Immature natural killer cell (primary cell): ENCODE measurements at regions not wholly inside any gene's neighbourhood (a gene's known extent, or its start where the extent isn't known, plus 50 kb on each side); places are given as distances from the start of the nearest gene placed in this dataset.

ENCODE experiments used
- DNase-seq, 3 donors: peaks; one replicate each; pipeline ENCODE4 v3.0.0; 2022; ENCODE audit warnings: mixed read lengths in 1 of 3
- H3K27ac Mint-ChIP-seq, 6 donors: one replicate each; pipeline ENCODE4 v1.8.0; 2020; ENCODE audit warnings: mixed read lengths in 6 of 6, mild to moderate bottlenecking in 5 of 6, inconsistent platforms in 4 of 6, moderate library complexity in 3 of 6
- H3K27me3 Mint-ChIP-seq, 3 donors: one replicate each; pipeline ENCODE4 v1.8.0; 2020 to 2021; ENCODE audit warnings: low read depth in 3 of 3, mild to moderate bottlenecking in 3 of 3, mixed read lengths in 3 of 3, moderate library complexity in 3 of 3, inconsistent platforms in 1 of 3
- H3K36me3 Mint-ChIP-seq, 3 donors: one replicate each; pipeline ENCODE4 v1.8.0; 2020; ENCODE audit warnings: mixed read lengths in 3 of 3, inconsistent platforms in 2 of 3, mild to moderate bottlenecking in 2 of 3
- H3K4me1 Mint-ChIP-seq, 2 donors: one replicate each; pipeline ENCODE4 v1.8.0; 2020; ENCODE audit warnings: inconsistent platforms in 2 of 2, mild to moderate bottlenecking in 2 of 2, mixed read lengths in 2 of 2, moderate library complexity in 1 of 2
- H3K4me3 Mint-ChIP-seq, 5 donors: one replicate each; pipeline ENCODE4 v1.8.0; 2020; ENCODE audit warnings: mild to moderate bottlenecking in 5 of 5, mixed read lengths in 5 of 5, inconsistent platforms in 3 of 5, moderate library complexity in 3 of 5
- H3K9me3 Mint-ChIP-seq, 6 donors: one replicate each; pipeline ENCODE4 v1.8.0; 2020; ENCODE audit warnings: mild to moderate bottlenecking in 6 of 6, mixed read lengths in 6 of 6, inconsistent platforms in 4 of 6, moderate library complexity in 3 of 6

- no peak overlapping the region for H3K27ac Mint-ChIP-seq
These were observed 205.5 kb downstream of the PTBP2 start for GRCh38 chr1:96927125-96927524.

GRCh38 chr1:96931136-96931535 lies 209.6 kb downstream of the PTBP2 start:
- no peak for DNase-seq
- no peaks in the 10 kb centered on the region for H3K36me3 Mint-ChIP-seq
- no peak overlapping the region for H3K27ac Mint-ChIP-seq
- H3K9me3 Mint-ChIP-seq, result peaks cover 0 to 4% (median 0%) of the 10 kb centered on the region in 6 donors
- no peaks in the 10 kb centered on the region for H3K4me1 Mint-ChIP-seq
- H3K4me3 Mint-ChIP-seq, result no peak overlapping the region
- H3K27me3 Mint-ChIP-seq, result peaks cover 0 to 6% (median 0%) of the 10 kb centered on the region in 3 donors

More at GRCh38 chr1:96927125-96927524, 205.5 kb downstream of the PTBP2 start:
- peaks cover 6 to 21% (median 15%) of the 10 kb centered on the region in 6 donors for H3K9me3 Mint-ChIP-seq
- H3K4me3 Mint-ChIP-seq, result no peak overlapping the region
- peaks cover 2% of the 10 kb centered on the region in 3 donors for H3K27me3 Mint-ChIP-seq
- no peak for DNase-seq
- H3K36me3 Mint-ChIP-seq, result no peaks in the 10 kb centered on the region
- no peaks in the 10 kb centered on the region for H3K4me1 Mint-ChIP-seq

GRCh38 chr1:96934282-96934681 lies 212.7 kb downstream of the PTBP2 start:
- Mint-ChIP-seq H3K9me3 (peaks cover 0 to 2% (median 0%) of the 10 kb centered on the region in 6 donors), H3K27me3 (peaks cover 0 to 3% (median 0%) of the 10 kb centered on the region in 3 donors)

GRCh38 chr1:96944432-96945092 lies 223.0 kb downstream of the PTBP2 start:
- peaks cover 0 to 2% (median 2%) of the 10 kb centered on the region in 3 donors for H3K27me3 Mint-ChIP-seq
- H3K9me3 Mint-ChIP-seq, result peaks cover 0 to 6% (median 0%) of the 10 kb centered on the region in 6 donors
- H3K4me1 Mint-ChIP-seq, result no peaks in the 10 kb centered on the region
- no peak for DNase-seq
- H3K27ac Mint-ChIP-seq, result no peak overlapping the region
- no peak overlapping the region for H3K4me3 Mint-ChIP-seq
- H3K36me3 Mint-ChIP-seq, result no peaks in the 10 kb centered on the region

More at GRCh38 chr1:96934282-96934681, 212.7 kb downstream of the PTBP2 start:
- DNase-seq, result no peak
- no peak overlapping the region for H3K4me3 Mint-ChIP-seq
- H3K4me1 Mint-ChIP-seq, result no peaks in the 10 kb centered on the region
- H3K27ac Mint-ChIP-seq, result no peak overlapping the region
- no peaks in the 10 kb centered on the region for H3K36me3 Mint-ChIP-seq

- H3K36me3 Mint-ChIP-seq, result no peaks in the 10 kb centered on the region
- no peak overlapping the region for H3K27ac Mint-ChIP-seq
- H3K9me3 Mint-ChIP-seq, result peaks cover 0 to 5% (median 0%) of the 10 kb centered on the region in 6 donors
- H3K4me3 Mint-ChIP-seq, result no peak overlapping the region
- peaks cover 0 to 4% (median 2%) of the 10 kb centered on the region in 3 donors for H3K27me3 Mint-ChIP-seq
- no peak for DNase-seq
- H3K4me1 Mint-ChIP-seq, result no peaks in the 10 kb centered on the region
These were observed 224.0 kb downstream of the PTBP2 start for GRCh38 chr1:96945509-96946084.

GRCh38 chr1:96955307-96956012 lies 233.9 kb downstream of the PTBP2 start:
- DNase-seq, result no peak
- Mint-ChIP-seq H3K4me1 (no peaks in the 10 kb centered on the region), H3K9me3 (peaks cover 0 to 2% (median 0%) of the 10 kb centered on the region in 6 donors), H3K4me3 (no peak overlapping the region), H3K27ac (no peak overlapping the region), H3K36me3 (no peaks in the 10 kb centered on the region), H3K27me3 (peaks cover 0 to 3% (median 2%) of the 10 kb centered on the region in 3 donors)

GRCh38 chr1:96962216-96962615 lies 240.6 kb downstream of the PTBP2 start:
- H3K4me1 Mint-ChIP-seq, result no peaks in the 10 kb centered on the region
- no peak overlapping the region for H3K4me3 Mint-ChIP-seq
- no peak overlapping the region for H3K27ac Mint-ChIP-seq
- H3K36me3 Mint-ChIP-seq, result no peaks in the 10 kb centered on the region
- no peak for DNase-seq
- no peaks in the 10 kb centered on the region for H3K9me3 Mint-ChIP-seq
- H3K27me3 Mint-ChIP-seq, result no peaks in the 10 kb centered on the region

- H3K9me3 Mint-ChIP-seq, result no peaks in the 10 kb centered on the region
- no peaks in the 10 kb centered on the region for H3K36me3 Mint-ChIP-seq
- H3K27me3 Mint-ChIP-seq, result no peaks in the 10 kb centered on the region
- no peak overlapping the region for H3K4me3 Mint-ChIP-seq
- no peaks in the 10 kb centered on the region for H3K4me1 Mint-ChIP-seq
- H3K27ac Mint-ChIP-seq, result no peak overlapping the region
- DNase-seq, result no peak
These were observed 241.2 kb downstream of the PTBP2 start for GRCh38 chr1:96962751-96963211.

- no peaks in the 10 kb centered on the region for H3K36me3 Mint-ChIP-seq
- no peak for DNase-seq
- peaks cover 0 to 2% (median 0%) of the 10 kb centered on the region in 3 donors for H3K27me3 Mint-ChIP-seq
- no peak overlapping the region for H3K4me3 Mint-ChIP-seq
- H3K9me3 Mint-ChIP-seq, result no peaks in the 10 kb centered on the region
- H3K4me1 Mint-ChIP-seq, result no peaks in the 10 kb centered on the region
- no peak overlapping the region for H3K27ac Mint-ChIP-seq
These were observed 243.2 kb downstream of the PTBP2 start for GRCh38 chr1:96964761-96965160.

GRCh38 chr1:96966536-96967138 lies 245.1 kb downstream of the PTBP2 start:
- Mint-ChIP-seq H3K27ac (no peak overlapping the region), H3K9me3 (no peaks in the 10 kb centered on the region), H3K4me1 (no peaks in the 10 kb centered on the region), H3K36me3 (no peaks in the 10 kb centered on the region), H3K27me3 (peaks cover 2 to 6% (median 2%) of the 10 kb centered on the region in 3 donors), H3K4me3 (no peak overlapping the region)
- peak; percentile 42 to 63 (median 50) for DNase-seq

- Mint-ChIP-seq H3K4me1 (no peaks in the 10 kb centered on the region), H3K36me3 (no peaks in the 10 kb centered on the region), H3K27me3 (peaks cover 2 to 6% (median 2%) of the 10 kb centered on the region in 3 donors), H3K9me3 (no peaks in the 10 kb centered on the region), H3K27ac (no peak overlapping the region), H3K4me3 (no peak overlapping the region)
- DNase-seq, result no peak
These were observed 245.7 kb downstream of the PTBP2 start for GRCh38 chr1:96967311-96967710.

GRCh38 chr1:96968541-96968940 lies 247.0 kb downstream of the PTBP2 start:
- no peak overlapping the region for H3K4me3 Mint-ChIP-seq
- H3K27me3 Mint-ChIP-seq, result peaks cover 2 to 6% (median 5%) of the 10 kb centered on the region in 3 donors
- no peak overlapping the region for H3K27ac Mint-ChIP-seq
- H3K36me3 Mint-ChIP-seq, result no peaks in the 10 kb centered on the region
- no peak for DNase-seq
- no peaks in the 10 kb centered on the region for H3K9me3 Mint-ChIP-seq
- H3K4me1 Mint-ChIP-seq, result no peaks in the 10 kb centered on the region

- Mint-ChIP-seq H3K36me3 (no peaks in the 10 kb centered on the region), H3K4me3 (no peak overlapping the region), H3K27me3 (peaks cover 2 to 7% (median 6%) of the 10 kb centered on the region in 3 donors)
These were observed 247.4 kb downstream of the PTBP2 start for GRCh38 chr1:96968983-96969382.

More at GRCh38 chr1:96968983-96969382, 247.4 kb downstream of the PTBP2 start:
- no peak for DNase-seq
- no peak overlapping the region for H3K27ac Mint-ChIP-seq
- no peaks in the 10 kb centered on the region for H3K9me3 Mint-ChIP-seq
- no peaks in the 10 kb centered on the region for H3K4me1 Mint-ChIP-seq
